ENCODE measurements at regions not wholly inside any gene's neighbourhood (a gene's known extent, or its start where the extent isn't known, plus 50 kb on each side); places are given as distances from the start of the nearest gene placed in this dataset.

DNA sequence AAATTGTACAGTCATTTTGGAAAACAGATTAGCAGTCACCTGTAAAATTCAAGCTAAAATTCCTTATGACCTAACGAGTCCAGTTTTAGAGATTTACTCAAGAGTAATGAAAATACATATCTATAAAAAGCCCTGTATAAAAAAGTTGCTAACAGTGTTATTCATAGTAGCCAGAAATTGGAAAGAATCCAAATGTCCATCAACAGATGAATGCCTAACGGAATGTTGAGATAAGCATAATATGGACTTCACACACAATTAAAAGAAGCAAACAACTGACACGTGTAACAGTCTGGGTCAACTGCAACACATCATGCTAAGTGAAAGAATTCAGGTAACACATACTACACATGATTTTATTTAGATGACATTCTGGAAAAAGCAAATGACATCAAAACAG, 584.8 kb upstream of the AGA start:
- ATAC-seq (peak in 2 of 4 donors; percentile 62 to 88), DNase-seq (no peak)
- H3K4me1 ChIP-seq: peaks cover 0 to 20% (median 1%) of the 10 kb centered on the region in 12 donors
- peaks cover 0 to 6% (median 0%) of the 10 kb centered on the region in 12 donors for H3K9me3 ChIP-seq
- 7 to 19% (median 11%) methylated on average over 3 of the region's 3 CpGs for WGBS, 4 donors
- no peak overlapping the region for H3K4me3 ChIP-seq
- intact Hi-C loops (cut with DNase I): loop anchor here in 2 of 10 donors (5.0 to 10.0 kb wide), 2 partner anchors 160 to 168 kb away; no protein-coding TSS in a partner anchor
- peak overlapping the region in 2 of 12 donors; percentile 17 to 47 for H3K27ac ChIP-seq
- no peaks in the 10 kb centered on the region for H3K27me3 ChIP-seq
- H3K36me3 ChIP-seq: no peaks in the 10 kb centered on the region
- TF ChIP-seq POLR2A (IDR thresholded peaks at IDR 0.05): no peak
- TF ChIP-seq, protein P1, sequence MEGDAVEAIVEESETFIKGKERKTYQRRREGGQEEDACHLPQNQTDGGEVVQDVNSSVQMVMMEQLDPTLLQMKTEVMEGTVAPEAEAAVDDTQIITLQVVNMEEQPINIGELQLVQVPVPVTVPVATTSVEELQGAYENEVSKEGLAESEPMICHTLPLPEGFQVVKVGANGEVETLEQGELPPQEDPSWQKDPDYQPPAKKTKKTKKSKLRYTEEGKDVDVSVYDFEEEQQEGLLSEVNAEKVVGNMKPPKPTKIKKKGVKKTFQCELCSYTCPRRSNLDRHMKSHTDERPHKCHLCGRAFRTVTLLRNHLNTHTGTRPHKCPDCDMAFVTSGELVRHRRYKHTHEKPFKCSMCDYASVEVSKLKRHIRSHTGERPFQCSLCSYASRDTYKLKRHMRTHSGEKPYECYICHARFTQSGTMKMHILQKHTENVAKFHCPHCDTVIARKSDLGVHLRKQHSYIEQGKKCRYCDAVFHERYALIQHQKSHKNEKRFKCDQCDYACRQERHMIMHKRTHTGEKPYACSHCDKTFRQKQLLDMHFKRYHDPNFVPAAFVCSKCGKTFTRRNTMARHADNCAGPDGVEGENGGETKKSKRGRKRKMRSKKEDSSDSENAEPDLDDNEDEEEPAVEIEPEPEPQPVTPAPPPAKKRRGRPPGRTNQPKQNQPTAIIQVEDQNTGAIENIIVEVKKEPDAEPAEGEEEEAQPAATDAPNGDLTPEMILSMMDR (IDR thresholded peaks at IDR 0.05): no peak

DNA sequence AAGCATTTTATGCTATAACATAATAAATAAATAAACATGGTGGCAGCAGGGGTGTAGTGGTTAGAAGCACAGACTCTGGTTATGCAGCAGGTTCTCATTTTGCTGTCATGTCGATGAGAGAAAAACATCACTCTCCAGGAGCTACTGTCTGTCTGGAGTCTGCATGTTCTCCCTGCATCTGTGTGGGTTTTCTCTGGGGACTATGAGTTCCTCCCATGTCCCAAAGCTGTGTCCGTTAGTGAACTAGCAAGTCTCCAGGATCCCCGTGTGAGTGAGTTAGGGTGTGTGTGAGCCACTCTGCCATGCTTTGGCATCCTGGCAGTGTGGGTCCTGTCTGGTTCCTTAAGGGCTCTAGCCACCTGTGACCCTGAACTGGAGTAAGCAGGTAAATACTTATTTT, 585.6 kb upstream of the AGA start:
- 33 to 57% (median 45%) methylated on average over 3 of the region's 3 CpGs for WGBS, 4 donors
- no peak for DNase-seq
- peak in 3 of 4 donors; percentile 47 to 66 (median 59) for ATAC-seq
- no peaks in the 10 kb centered on the region for H3K36me3 ChIP-seq
- H3K27ac ChIP-seq: peak overlapping the region in 1 of 12 donors; percentile 14
- TF ChIP-seq POLR2A (IDR thresholded peaks at IDR 0.05): no peak
- TF ChIP-seq, protein P1 (IDR thresholded peaks at IDR 0.05): no peak
- intact Hi-C loops (cut with DNase I): loop anchor here in 2 of 10 donors (5.0 to 10.0 kb wide), 2 partner anchors 160 to 167 kb away; no protein-coding TSS in a partner anchor
- peaks cover 0 to 20% (median 1%) of the 10 kb centered on the region in 12 donors for H3K4me1 ChIP-seq
- H3K27me3 ChIP-seq: no peaks in the 10 kb centered on the region
- H3K4me3 ChIP-seq: no peak overlapping the region
- H3K9me3 ChIP-seq: peaks cover 0 to 6% (median 0%) of the 10 kb centered on the region in 12 donors

DNA sequence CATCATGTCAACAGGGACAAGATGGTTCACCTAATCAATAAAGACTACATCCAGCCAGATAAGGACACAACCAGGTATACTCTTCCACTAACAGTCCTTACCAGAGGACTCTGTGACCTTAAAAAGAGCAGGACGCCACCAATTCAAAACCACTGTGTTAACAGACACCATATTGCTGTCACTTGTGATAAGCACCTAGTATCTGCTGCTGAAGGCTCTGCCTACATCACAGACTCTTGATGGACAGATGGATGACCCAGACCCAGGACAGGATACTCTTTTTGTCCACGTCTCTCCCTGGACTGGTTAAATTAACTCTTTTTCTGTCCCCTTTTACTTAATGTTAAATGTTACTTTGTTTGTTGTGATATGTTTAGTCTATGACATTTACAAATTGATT, 586.2 kb upstream of the AGA start:
- WGBS, 4 donors: 16 to 27% (median 22%) methylated on average over 2 of the region's 2 CpGs
- H3K4me1 ChIP-seq: peaks cover 0 to 20% (median 1%) of the 10 kb centered on the region in 12 donors
- no peaks in the 10 kb centered on the region for H3K36me3 ChIP-seq
- H3K9me3 ChIP-seq: peaks cover 0 to 6% (median 0%) of the 10 kb centered on the region in 12 donors
- no peaks in the 10 kb centered on the region for H3K27me3 ChIP-seq
- intact Hi-C loops (cut with DNase I): loop anchor here in 2 of 10 donors (5.0 to 10.0 kb wide), 2 partner anchors 159 to 166 kb away; no protein-coding TSS in a partner anchor
- H3K27ac ChIP-seq: peak overlapping the region in 4 of 12 donors; percentile 13 to 23 (median 18)
- TF ChIP-seq POLR2A (IDR thresholded peaks at IDR 0.05): no peak
- TF ChIP-seq, protein P1 (IDR thresholded peaks at IDR 0.05): no peak
- ATAC-seq (peak in 3 of 4 donors; percentile 24 to 39 (median 25)), DNase-seq (no peak)
- H3K4me3 ChIP-seq: no peak overlapping the region

DNA sequence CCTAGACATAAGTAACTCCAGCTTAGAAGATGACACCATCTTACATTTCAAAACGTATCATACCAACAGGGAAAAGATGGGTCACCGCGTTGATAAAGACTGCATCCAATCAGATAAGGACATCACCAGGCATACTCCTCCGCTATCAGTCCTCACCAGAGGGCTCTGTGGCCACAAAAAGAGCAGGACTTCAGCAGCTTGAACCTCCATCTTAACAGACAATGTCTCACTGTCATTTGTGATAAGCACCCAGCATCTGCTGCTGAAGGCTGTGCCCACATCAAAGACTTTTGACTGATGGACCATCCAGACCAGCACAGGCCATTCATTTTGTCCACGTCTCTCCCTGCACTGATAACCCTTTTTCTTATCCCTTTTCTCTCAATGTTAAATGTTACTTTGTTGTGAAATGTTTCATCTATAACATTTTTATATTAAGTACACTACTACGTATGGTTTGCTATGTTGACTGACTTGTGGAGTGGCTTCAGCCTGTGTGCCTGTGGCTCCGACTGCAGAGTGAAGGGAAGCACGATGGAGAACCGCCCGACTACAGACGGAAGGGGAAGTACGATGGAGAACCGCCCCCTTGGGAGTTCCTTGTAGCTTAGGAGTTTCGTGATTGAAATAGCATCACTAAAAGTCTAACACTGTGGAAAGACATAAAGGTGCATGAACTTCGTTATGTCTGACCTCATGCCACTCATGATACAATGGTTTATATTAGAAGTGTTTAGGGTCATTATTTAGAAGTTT, 595.4 kb upstream of the AGA start:
- no peaks in the 10 kb centered on the region for H3K27me3 ChIP-seq
- DNase-seq (no peak), ATAC-seq (no peak)
- H3K36me3 ChIP-seq: no peaks in the 10 kb centered on the region
- H3K27ac ChIP-seq: no peak overlapping the region
- H3K4me1 ChIP-seq: no peaks in the 10 kb centered on the region
- 69 to 80% (median 78%) methylated on average over 15 of the region's 15 CpGs for WGBS, 4 donors
- H3K4me3 ChIP-seq: no peak overlapping the region
- intact Hi-C loops (cut with DNase I): no loop called here
- no peak for TF ChIP-seq POLR2A (IDR thresholded peaks at IDR 0.05)
- TF ChIP-seq, protein P1 (IDR thresholded peaks at IDR 0.05): no peak
- no peaks in the 10 kb centered on the region for H3K9me3 ChIP-seq

Measured in heart left ventricle (tissue), 16 donors.